ENCODE measurements at regions not wholly inside any gene's neighbourhood (a gene's known extent, or its start where the extent isn't known, plus 50 kb on each side); places are given as distances from the start of the nearest gene placed in this dataset.
A peak's percentile ranks its signal among the peaks of the same experiment; 100 is the strongest.

GRCh38 chr11:64484191-64485022 is 71.3 kb upstream of the SLC22A11 start:
- in situ Hi-C loops (cut with MboI): no loop called here
- intact Hi-C loops (cut with micrococcal nuclease): loop anchor here (5.0 kb wide), 1 partner anchor 127 kb away; the partner anchor contains the start of gene RPS6KA4
- WGBS (ENCODE audit: insufficient coverage, low coverage, missing lambda C conversion rate): 5% methylated on average over 7 of the region's 7 CpGs
- BruUV-seq (replicated peaks): no TSS peak
- no peaks in the 10 kb centered on the region for H3K36me3 ChIP-seq (ENCODE audit: control insufficient read depth, insufficient read depth, low read length)
- ChIA-PET POLR2A (interaction anchor here (0.6 kb wide), 1 partner anchor 126 kb away, joined by 3 read pairs; no protein-coding TSS in a partner anchor), CTCF (ENCODE audit: low intra/inter-chr PET ratio) (no interaction called here)
- FAIRE-seq (peak; percentile 51), ATAC-seq (peak; percentile 74), DNase-seq (ENCODE audit: extremely low read depth in 1 of 4, low spot score in 3 of 4) (peak in 1 of 4 experiments; percentile 36)
- no peaks in the 10 kb centered on the region for H3K79me2 ChIP-seq (ENCODE audit: control insufficient read depth, insufficient read depth, low read length)
- no peaks in the 10 kb centered on the region for H3K9me1 ChIP-seq (ENCODE audit: control insufficient read depth, insufficient read depth, low read length)
- H3K4me1 ChIP-seq (replicated peaks in 1 of 2; ENCODE audit: control insufficient read depth in 2 of 2, insufficient read depth in 2 of 2, low read length in 2 of 2): peaks cover 0 to 7% of the 10 kb centered on the region in 2 experiments; a peak in 3 of 5 replicates
- peaks cover 13 to 34% of the 10 kb centered on the region in 2 experiments; a peak in 3 of 5 replicates for H3K27me3 ChIP-seq (ENCODE audit: control insufficient read depth in 2 of 2, insufficient read depth in 2 of 2, low read length in 2 of 2)
- H3K27ac ChIP-seq (ENCODE audit: extremely low read depth, low read depth, low read length): no peak overlapping the region
- no peak overlapping the region for H3K4me3 ChIP-seq
- H3K9me3 ChIP-seq (replicated peaks; ENCODE audit: control insufficient read depth, insufficient read depth, low read depth, low read length): no peaks in the 10 kb centered on the region
- H2AFZ ChIP-seq (ENCODE audit: low read depth, low read length): 0 out of 2 replicates have a peak overlapping the region, but pooled peaks have one; percentile 23
- H3K9ac ChIP-seq (ENCODE audit: insufficient read depth in 1 of 2, low read depth in 2 of 2, low read length in 2 of 2): no peak overlapping the region
- no peaks in the 10 kb centered on the region for H4K20me1 ChIP-seq (replicated peaks; ENCODE audit: control insufficient read depth, insufficient read depth, low read length)
- H3K4me2 ChIP-seq (ENCODE audit: insufficient read depth, low read length): peak overlapping the region; percentile 29; the same call in 1 of the 2 replicates
- TF ChIP-seq TCF3 (CRISPR knock-in tag; IDR thresholded peaks at IDR 0.05) (0 out of 2 replicates have a peak, but pooled peaks have one; percentile 9), OTX1 (CRISPR knock-in tag; IDR thresholded peaks at IDR 0.05) (peak; percentile 51; the same call in 1 of the 2 replicates), VEZF1 (CRISPR knock-in tag; IDR thresholded peaks at IDR 0.05) (peak; percentile 30; the same call in 1 of the 2 replicates), DIDO1 (tag; IDR thresholded peaks at IDR 0.05; ENCODE audit: low read depth) (peak; percentile 45; the same call in 1 of the 2 replicates), ZBTB11 (CRISPR knock-in tag; IDR thresholded peaks at IDR 0.05) (peak in 1 of 3 experiments; percentile 54; a peak in 1 of 6 replicates), ZKSCAN8 (CRISPR knock-in tag; IDR thresholded peaks at IDR 0.05) (no peak), ZNF583 (CRISPR knock-in tag; IDR thresholded peaks at IDR 0.05) (0 out of 2 replicates have a peak, but pooled peaks have one; percentile 22), TAF7 (tag; IDR thresholded peaks at IDR 0.05) (no peak; the same call in 1 of the 2 replicates), RBM39 (optimal IDR thresholded peaks at IDR 0.05; ENCODE audit: low read depth, low read length) (no peak), ZNF766 (CRISPR knock-in tag; conservative IDR thresholded peaks at IDR 0.05) (peak; percentile 60; the same call in 1 of the 2 replicates), CHD2 (IDR thresholded peaks at IDR 0.05; ENCODE audit: low read depth, low read length) (no peak), NR4A1 (CRISPR knock-in tag; IDR thresholded peaks at IDR 0.05) (no peak), NR4A1 (tag; IDR thresholded peaks at IDR 0.05) (peak; percentile 81; the same call in 1 of the 2 replicates), STAT5A (IDR thresholded peaks at IDR 0.05; ENCODE audit: borderline replicate concordance, low read length) (peak; percentile 91), ZBTB34 (CRISPR knock-in tag; IDR thresholded peaks at IDR 0.05) (no peak)

All from K562 (cell line).